Mucosa of rectum (tissue), 2 donors: ENCODE measurements at regions not wholly inside any gene's neighbourhood (a gene's known extent, or its start where the extent isn't known, plus 50 kb on each side); places are given as distances from the start of the nearest gene placed in this dataset.
A peak's percentile ranks its signal among the peaks of the same experiment; 100 is the strongest.

Experiments used
- H3K27ac ChIP-seq, 2 donors: one replicate each; pipeline ENCODE4 v1.7.0; 2013; ENCODE audit warnings: inconsistent platforms in 2 of 2, low read depth in 2 of 2, low read length in 2 of 2
- H3K27me3 ChIP-seq, 2 donors: one replicate each; pipeline ENCODE4 v1.7.0; 2013; ENCODE audit warnings: low read length in 2 of 2; ENCODE audit not compliant: control insufficient read depth in 2 of 2, insufficient read depth in 2 of 2
- H3K36me3 ChIP-seq, 2 donors: one replicate each; pipeline ENCODE4 v1.7.0; 2013; ENCODE audit warnings: low read length in 2 of 2; ENCODE audit not compliant: control insufficient read depth in 2 of 2, insufficient read depth in 2 of 2
- H3K4me1 ChIP-seq, 2 donors: one replicate each; pipeline ENCODE4 v1.7.0; 2013; ENCODE audit warnings: low read length in 2 of 2, mild to moderate bottlenecking in 1 of 2; ENCODE audit not compliant: control insufficient read depth in 2 of 2, insufficient read depth in 2 of 2
- H3K4me3 ChIP-seq, 2 donors: one replicate each; pipeline ENCODE4 v1.7.0; 2013; ENCODE audit warnings: low read length in 2 of 2
- H3K9ac ChIP-seq, 2 donors: one replicate each; pipeline ENCODE4 v1.7.0; 2013; ENCODE audit warnings: low read length in 2 of 2, low read depth in 1 of 2, mild to moderate bottlenecking in 1 of 2
- H3K9me3 ChIP-seq, 2 donors: one replicate each; pipeline ENCODE4 v1.7.0; 2013; ENCODE audit warnings: low read length in 2 of 2; ENCODE audit not compliant: control insufficient read depth in 2 of 2
- donor health status: healthy.
- donor health status: Normal muscosa, but diverticular disease.

DNA sequence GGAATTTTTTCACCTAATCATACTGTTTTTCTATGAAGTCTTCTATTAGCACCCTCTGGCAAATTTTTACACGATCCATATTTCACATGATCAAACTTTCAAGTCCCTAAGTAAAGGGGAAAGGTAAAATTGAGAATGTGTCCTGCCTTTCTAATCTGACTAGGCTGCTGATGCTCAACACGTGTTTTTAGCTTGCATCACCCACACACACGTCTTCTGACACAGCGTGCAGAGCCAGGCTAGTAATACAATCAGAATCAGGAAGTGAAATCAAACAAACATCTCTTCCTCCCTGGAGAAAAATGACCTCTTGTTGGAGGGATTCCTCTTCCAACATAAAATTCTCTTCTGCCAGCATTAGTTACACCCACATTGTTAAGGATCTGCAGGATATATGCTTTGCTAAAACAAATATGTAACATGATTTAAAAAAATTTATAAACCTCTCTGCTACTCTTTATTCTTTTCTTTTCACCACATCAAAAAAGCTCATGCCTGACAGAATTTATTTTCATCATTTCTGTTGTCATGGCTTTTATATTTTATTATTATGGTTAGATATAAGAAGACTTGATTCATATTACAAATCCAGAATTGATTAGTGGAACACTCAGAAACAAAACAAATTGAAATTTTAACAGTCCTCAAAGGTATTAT lies 122.4 kb downstream of the RAP2B start:
- Histone ChIP-seq H3K9me3 (no peaks in the 10 kb centered on the region), H3K27ac (no peak overlapping the region), H3K27me3 (no peaks in the 10 kb centered on the region), H3K4me3 (no peak overlapping the region), H3K9ac (no peak overlapping the region), H3K4me1 (no peaks in the 10 kb centered on the region), H3K36me3 (no peaks in the 10 kb centered on the region)

DNA sequence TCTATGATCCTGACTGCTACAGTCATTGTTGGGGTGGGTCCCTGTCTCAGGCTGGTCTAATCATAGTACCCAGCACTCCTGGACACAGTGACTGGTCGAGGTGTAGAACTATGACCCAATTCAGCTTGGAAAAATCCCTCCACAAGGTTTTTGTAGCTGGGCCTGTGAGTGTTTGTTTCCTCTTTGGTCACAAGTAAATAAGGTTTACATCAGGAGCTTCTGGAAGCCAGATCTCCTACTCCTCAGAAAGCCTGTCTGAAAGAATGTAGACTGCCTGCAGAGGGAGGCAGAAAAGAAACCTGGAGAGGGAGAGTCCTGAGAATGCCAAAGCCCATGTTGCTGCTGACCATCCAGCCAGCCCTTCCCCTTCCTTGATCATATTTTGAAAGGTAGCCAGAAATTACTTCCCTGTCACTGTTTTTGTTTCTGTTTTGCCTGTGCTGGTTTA lies 123.2 kb downstream of the RAP2B start:
- H3K4me3 ChIP-seq: no peak overlapping the region
- H3K27me3 ChIP-seq: no peaks in the 10 kb centered on the region
- no peaks in the 10 kb centered on the region for H3K36me3 ChIP-seq
- peak overlapping the region in 1 of 2 donors; percentile 41 for H3K27ac ChIP-seq
- no peaks in the 10 kb centered on the region for H3K4me1 ChIP-seq
- H3K9me3 ChIP-seq: no peaks in the 10 kb centered on the region
- H3K9ac ChIP-seq: no peak overlapping the region

DNA sequence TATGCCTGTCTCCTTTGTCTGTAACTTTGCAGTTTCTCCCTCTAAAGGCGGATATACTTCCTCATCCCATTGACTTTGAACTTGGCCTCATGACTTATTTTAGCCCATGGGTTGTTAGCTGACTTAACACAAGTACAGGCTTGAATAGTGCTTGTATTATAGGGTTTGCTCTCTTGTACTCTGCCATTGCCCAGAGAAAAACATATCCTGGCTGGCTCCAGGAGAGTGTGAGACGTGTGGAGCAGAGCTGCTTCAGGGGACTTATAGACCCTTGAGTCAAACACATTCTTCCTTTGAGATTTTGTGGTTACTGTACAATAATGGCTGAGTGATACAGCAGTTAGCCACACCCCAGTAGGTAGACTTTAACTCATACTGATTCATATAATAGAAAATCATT lies 124.0 kb downstream of the RAP2B start:
- no peak overlapping the region for H3K27ac ChIP-seq

DNA sequence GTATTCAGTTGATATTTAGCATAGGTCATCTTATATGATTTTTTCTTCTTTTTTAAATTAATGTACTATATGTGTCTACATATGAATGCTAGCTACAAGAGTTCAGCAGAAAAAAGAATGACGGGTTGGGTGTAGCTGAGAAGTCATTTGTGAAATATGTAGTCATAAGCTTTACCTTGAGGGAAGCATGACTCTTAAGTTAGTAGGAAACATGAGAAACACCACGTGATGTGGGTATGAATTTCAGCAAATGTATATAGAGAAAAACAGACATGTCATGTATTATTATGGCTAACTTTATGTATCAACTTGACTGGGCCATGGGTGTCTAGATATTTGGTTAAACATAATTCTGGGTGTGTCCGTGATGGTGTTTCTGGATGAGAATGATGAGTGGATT lies 125.0 kb downstream of the RAP2B start:
- Histone ChIP-seq H3K36me3 (no peaks in the 10 kb centered on the region), H3K27ac (no peak overlapping the region), H3K9ac (no peak overlapping the region), H3K9me3 (no peaks in the 10 kb centered on the region), H3K4me1 (no peaks in the 10 kb centered on the region), H3K4me3 (no peak overlapping the region), H3K27me3 (no peaks in the 10 kb centered on the region)

More for the DNA sequence above, 124.0 kb downstream of the RAP2B start:
- no peak overlapping the region for H3K4me3 ChIP-seq
- no peaks in the 10 kb centered on the region for H3K9me3 ChIP-seq
- H3K27me3 ChIP-seq: no peaks in the 10 kb centered on the region
- no peak overlapping the region for H3K9ac ChIP-seq
- H3K36me3 ChIP-seq: no peaks in the 10 kb centered on the region
- no peaks in the 10 kb centered on the region for H3K4me1 ChIP-seq

DNA sequence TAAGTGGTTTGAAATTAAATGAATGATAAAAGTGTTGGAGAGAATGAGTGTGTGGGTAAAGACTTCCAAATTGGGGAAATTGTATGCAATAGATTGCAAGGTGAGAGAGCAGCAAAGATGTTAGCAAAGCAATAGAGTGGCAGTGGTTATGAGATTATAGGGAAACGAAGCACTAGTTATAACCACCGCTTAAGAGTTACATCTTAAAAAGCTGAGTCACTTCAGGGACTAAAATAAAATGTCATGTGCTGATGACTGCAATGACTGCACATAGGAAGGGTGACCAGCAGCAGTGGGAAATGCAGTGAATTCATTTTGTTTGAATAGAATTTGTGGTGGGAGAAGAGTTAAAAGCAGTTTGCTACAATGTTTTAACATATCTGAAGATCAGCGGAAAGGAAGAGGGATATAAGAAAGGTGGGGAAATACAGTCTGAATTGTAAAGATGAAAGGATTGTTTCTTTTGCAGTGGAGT lies 127.3 kb downstream of the RAP2B start:
- Histone ChIP-seq H3K36me3 (no peaks in the 10 kb centered on the region), H3K9me3 (no peaks in the 10 kb centered on the region), H3K4me3 (no peak overlapping the region), H3K9ac (no peak overlapping the region), H3K4me1 (no peaks in the 10 kb centered on the region), H3K27ac (peak overlapping the region in 1 of 2 donors; percentile 27), H3K27me3 (no peaks in the 10 kb centered on the region)

DNA sequence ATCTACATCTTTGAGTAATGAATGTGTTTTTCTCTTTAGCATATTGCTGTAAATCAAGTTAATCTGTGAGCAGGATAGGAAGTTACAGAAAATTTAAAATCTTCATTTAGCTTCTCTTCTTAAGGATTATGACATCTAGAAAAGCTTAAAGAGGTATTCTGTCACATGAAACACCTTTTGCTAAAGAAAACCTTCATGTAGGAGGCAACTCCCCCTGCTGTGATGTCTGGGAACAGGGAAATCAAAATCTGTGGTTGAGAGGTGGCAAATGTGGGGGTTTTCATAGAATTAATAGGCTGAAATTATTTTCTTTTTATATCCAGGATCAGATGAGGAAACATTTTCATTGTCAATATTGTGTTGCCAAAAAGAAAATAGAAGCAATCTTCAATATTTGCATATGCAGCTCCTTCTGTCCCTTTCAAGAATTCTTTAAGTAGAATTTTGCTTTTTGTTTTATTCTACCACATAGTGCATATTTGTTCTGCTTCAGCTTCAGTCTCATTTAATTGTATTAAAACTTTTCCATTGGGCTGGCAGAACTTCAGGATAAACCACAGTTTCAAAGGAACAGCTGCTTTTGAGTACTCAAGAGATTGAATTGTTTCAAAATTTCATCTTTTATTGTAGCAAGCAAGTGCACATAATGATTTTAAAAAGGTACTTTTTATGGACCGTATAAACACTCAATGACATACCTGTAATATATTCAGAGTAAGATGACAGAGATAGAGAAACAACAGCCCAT lies 128.4 kb downstream of the RAP2B start:
- H3K4me1 ChIP-seq: no peaks in the 10 kb centered on the region
- H3K9ac ChIP-seq: no peak overlapping the region
- no peaks in the 10 kb centered on the region for H3K36me3 ChIP-seq
- H3K9me3 ChIP-seq: no peaks in the 10 kb centered on the region
- H3K27ac ChIP-seq: no peak overlapping the region
- no peak overlapping the region for H3K4me3 ChIP-seq
- H3K27me3 ChIP-seq: no peaks in the 10 kb centered on the region

DNA sequence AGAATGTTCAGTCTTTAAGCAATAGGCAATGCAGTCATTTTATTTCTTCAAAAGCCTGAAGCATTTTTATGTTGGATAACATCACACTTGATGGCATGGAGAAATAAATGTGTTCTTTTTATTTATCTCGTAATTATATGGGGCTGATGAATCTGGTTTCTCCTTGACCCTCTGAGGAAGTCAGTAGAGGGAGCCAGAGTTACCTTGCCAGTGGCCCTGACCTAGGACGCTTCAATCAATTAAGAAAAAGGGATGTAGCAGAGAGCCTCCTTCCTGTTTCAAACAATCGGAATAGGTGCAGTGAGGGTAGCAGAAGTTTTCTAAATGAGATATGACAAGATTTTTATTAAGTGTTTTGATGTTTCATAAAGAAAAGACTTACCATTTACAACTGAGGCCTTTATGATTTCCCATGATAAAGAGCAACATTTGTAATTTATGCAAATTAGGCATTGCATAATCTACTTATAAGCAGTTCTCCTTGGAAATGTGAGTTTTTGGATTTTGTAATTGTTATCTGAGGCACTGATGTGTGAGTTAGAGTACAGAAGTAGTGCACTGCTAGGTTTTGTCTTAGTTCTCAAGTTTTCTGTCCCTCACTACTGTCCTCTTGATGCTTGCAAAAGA lies 129.1 kb downstream of the RAP2B start:
- H3K4me3 ChIP-seq: no peak overlapping the region
- no peaks in the 10 kb centered on the region for H3K36me3 ChIP-seq
- no peaks in the 10 kb centered on the region for H3K27me3 ChIP-seq
- H3K9me3 ChIP-seq: no peaks in the 10 kb centered on the region
- H3K4me1 ChIP-seq: no peaks in the 10 kb centered on the region
- H3K9ac ChIP-seq: no peak overlapping the region
- no peak overlapping the region for H3K27ac ChIP-seq

DNA sequence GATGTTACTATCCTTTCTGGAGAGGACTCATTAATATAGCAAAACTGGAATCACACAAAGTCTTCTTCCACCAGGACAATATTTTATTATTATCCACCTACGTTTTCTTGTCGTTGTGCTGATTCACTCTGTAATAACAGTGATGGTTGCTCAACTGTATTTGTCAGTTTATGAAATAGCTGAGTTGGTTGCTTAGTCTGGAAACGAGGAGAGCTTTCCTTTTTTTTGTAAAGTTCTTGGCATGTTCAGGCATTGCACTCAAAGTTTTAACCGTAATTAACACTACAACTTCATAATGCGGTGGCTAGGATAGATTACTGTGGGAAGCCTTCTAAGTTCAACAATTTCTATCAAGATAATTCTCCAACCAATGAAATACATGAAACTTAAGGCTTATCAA lies 131.2 kb downstream of the RAP2B start:
- Histone ChIP-seq H3K9ac (no peak overlapping the region), H3K4me1 (no peaks in the 10 kb centered on the region), H3K27ac (no peak overlapping the region), H3K27me3 (no peaks in the 10 kb centered on the region), H3K9me3 (no peaks in the 10 kb centered on the region), H3K4me3 (no peak overlapping the region), H3K36me3 (no peaks in the 10 kb centered on the region)

DNA sequence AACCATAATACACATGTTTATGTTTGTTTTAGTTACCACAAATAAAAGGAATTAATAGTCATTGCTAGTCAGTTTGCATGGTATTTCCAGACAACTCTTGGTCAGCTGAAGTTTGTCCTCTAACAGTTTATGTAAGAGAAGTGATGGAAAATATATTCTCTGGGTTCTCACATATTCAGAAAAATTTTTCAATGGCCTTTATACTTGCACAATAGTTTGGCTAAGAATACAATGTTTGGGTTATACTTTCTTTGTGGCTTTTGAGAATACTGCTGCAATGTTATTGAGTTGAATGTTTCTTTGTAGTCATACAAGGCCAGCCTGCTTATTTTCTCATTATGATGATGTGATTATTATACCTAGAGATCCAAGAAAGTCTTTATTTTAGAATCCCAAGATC lies 133.9 kb downstream of the RAP2B start:
- H3K4me1 ChIP-seq: no peaks in the 10 kb centered on the region

DNA sequence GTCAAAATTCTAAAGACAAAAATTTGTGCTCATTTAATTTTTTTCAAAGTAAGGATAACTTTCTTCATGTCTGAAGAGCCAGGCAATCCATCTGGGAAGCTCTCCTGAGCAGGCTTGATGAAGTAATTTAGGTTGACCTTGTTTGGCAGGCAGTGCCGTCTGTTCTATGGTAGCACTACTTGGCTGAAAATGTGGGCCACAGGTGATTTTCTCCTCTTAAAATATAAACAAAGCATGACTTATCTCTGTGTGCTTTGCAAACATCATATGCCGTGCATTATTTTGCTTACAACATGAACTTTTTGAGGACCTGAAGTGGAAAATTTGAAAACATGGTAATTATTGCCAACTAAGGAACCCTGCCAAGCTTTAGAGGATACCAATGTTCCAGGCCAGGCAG lies 143.2 kb downstream of the RAP2B start:
- Histone ChIP-seq H3K9ac (no peak overlapping the region), H3K4me1 (no peaks in the 10 kb centered on the region), H3K27me3 (no peaks in the 10 kb centered on the region), H3K36me3 (no peaks in the 10 kb centered on the region), H3K9me3 (no peaks in the 10 kb centered on the region), H3K4me3 (no peak overlapping the region), H3K27ac (no peak overlapping the region)

More for the DNA sequence above, 133.9 kb downstream of the RAP2B start:
- Histone ChIP-seq H3K4me3 (no peak overlapping the region), H3K27me3 (no peaks in the 10 kb centered on the region), H3K27ac (no peak overlapping the region), H3K36me3 (no peaks in the 10 kb centered on the region), H3K9ac (no peak overlapping the region), H3K9me3 (no peaks in the 10 kb centered on the region)
